ENCODE measurements at regions not wholly inside any gene's neighbourhood (a gene's known extent, or its start where the extent isn't known, plus 50 kb on each side); places are given as distances from the start of the nearest gene placed in this dataset.
"Not testable (repeated sequence)": the region's sequence is repeated elsewhere in the genome, so short reads cannot be mapped to it uniquely, and the experiment has no call there.

- Histone ChIP-seq H3K36me3 (no peaks in the 10 kb centered on the region), H3K27me3 (no peaks in the 10 kb centered on the region), H3K4me1 (no peaks in the 10 kb centered on the region), H3K4me3 (replicated peaks in 1 of 3) (no peak overlapping the region), H3K9me3 (no peaks in the 10 kb centered on the region), H3K27ac (no peak overlapping the region)
- no peak for DNase-seq
- intact Hi-C loops (cut with DNase I): no loop called here
- TF ChIP-seq POLR2A (IDR thresholded peaks at IDR 0.05) (no peak), CTCF (IDR thresholded peaks at IDR 0.05) (no peak)
- 74 to 87% methylated on average over 4 of the region's 4 CpGs for WGBS, 2 donors
Measured at GRCh38 chr11:45737056-45737455, 67.9 kb upstream of the SLC35C1 start.

GRCh38 chr11:45736424-45736823, 68.5 kb upstream of the SLC35C1 start:
- H3K36me3 ChIP-seq: no peaks in the 10 kb centered on the region
- no peaks in the 10 kb centered on the region for H3K27me3 ChIP-seq
- no peaks in the 10 kb centered on the region for H3K9me3 ChIP-seq
- DNase-seq: peak in 1 of 2 donors; percentile 15
- H3K4me1 ChIP-seq: no peaks in the 10 kb centered on the region
- H3K4me3 ChIP-seq (replicated peaks in 1 of 3): no peak overlapping the region
- TF ChIP-seq CTCF (IDR thresholded peaks at IDR 0.05) (no peak), POLR2A (IDR thresholded peaks at IDR 0.05) (no peak)
- intact Hi-C loops (cut with DNase I): no loop called here
- WGBS, 2 donors: 95% methylated on average over 2 of the region's 2 CpGs
- H3K27ac ChIP-seq: no peak overlapping the region

- TF ChIP-seq CTCF (IDR thresholded peaks at IDR 0.05) (no peak), POLR2A (IDR thresholded peaks at IDR 0.05) (no peak)
- DNase-seq: no peak
- 0 to 20% methylated on average over 1 of the region's 1 CpG for WGBS, 2 donors
- Histone ChIP-seq H3K4me3 (replicated peaks in 1 of 3) (no peak overlapping the region), H3K36me3 (no peaks in the 10 kb centered on the region), H3K27me3 (no peaks in the 10 kb centered on the region), H3K4me1 (no peaks in the 10 kb centered on the region), H3K27ac (no peak overlapping the region), H3K9me3 (no peaks in the 10 kb centered on the region)
- intact Hi-C loops (cut with DNase I): no loop called here
Measured at GRCh38 chr11:45733176-45733575, 67.8 kb upstream of the CHST1 start.

GRCh38 chr11:45732343-45732742, 66.9 kb upstream of the CHST1 start:
- no peak for DNase-seq
- TF ChIP-seq POLR2A (IDR thresholded peaks at IDR 0.05) (no peak), CTCF (IDR thresholded peaks at IDR 0.05) (no peak)
- no peak overlapping the region for H3K27ac ChIP-seq
- no peaks in the 10 kb centered on the region for H3K36me3 ChIP-seq
- intact Hi-C loops (cut with DNase I): no loop called here
- no peaks in the 10 kb centered on the region for H3K27me3 ChIP-seq
- no peaks in the 10 kb centered on the region for H3K4me1 ChIP-seq
- H3K9me3 ChIP-seq: no peaks in the 10 kb centered on the region
- no peak overlapping the region for H3K4me3 ChIP-seq (replicated peaks in 1 of 3)

- H3K4me3 ChIP-seq (replicated peaks in 1 of 3); H3K27me3 ChIP-seq; H3K9me3 ChIP-seq; H3K4me1 ChIP-seq; H3K36me3 ChIP-seq; DNase-seq; intact Hi-C loops (cut with DNase I); H3K27ac ChIP-seq: not testable (repeated sequence)
- WGBS, 2 donors: 95 to 98% methylated on average over 4 of the region's 4 CpGs
Measured at GRCh38 chr11:45731171-45731570, 65.7 kb upstream of the CHST1 start.

GRCh38 chr11:45730014-45730413, 64.6 kb upstream of the CHST1 start:
- intact Hi-C loops (cut with DNase I): no loop called here
- no peaks in the 10 kb centered on the region for H3K9me3 ChIP-seq
- no peak overlapping the region for H3K4me3 ChIP-seq (replicated peaks in 1 of 3)
- no peak for DNase-seq
- no peaks in the 10 kb centered on the region for H3K27me3 ChIP-seq
- 71 to 81% methylated on average over 3 of the region's 3 CpGs for WGBS, 2 donors
- no peaks in the 10 kb centered on the region for H3K4me1 ChIP-seq
- no peaks in the 10 kb centered on the region for H3K36me3 ChIP-seq
- TF ChIP-seq POLR2A (IDR thresholded peaks at IDR 0.05): no peak
- TF ChIP-seq CTCF (IDR thresholded peaks at IDR 0.05): no peak
- H3K27ac ChIP-seq: no peak overlapping the region
